Activated T-helper 9 cell treated with anti-CD3 and anti-CD28 coated beads, Interleukin-2, amount 50 U/mL, for 16 hours (primary cell): ENCODE measurements at regions not wholly inside any gene's neighbourhood (a gene's known extent, or its start where the extent isn't known, plus 50 kb on each side); places are given as distances from the start of the nearest gene placed in this dataset.
"Not testable (repeated sequence)": the region's sequence is repeated elsewhere in the genome, so short reads cannot be mapped to it uniquely, and the experiment has no call there.

Experiments used
- DNase-seq: peaks from one replicate; pipeline ENCODE4 v3.0.0-alpha.2; 2020; ENCODE audit warnings: low read depth

- no peak for DNase-seq
These were observed 159.4 kb upstream of the CITED2 start for GRCh38 chr6:139533573-139534471.

- no peak for DNase-seq
These were observed 158.7 kb upstream of the CITED2 start for GRCh38 chr6:139533171-139533570.

GRCh38 chr6:139531148-139532115, 157.0 kb upstream of the CITED2 start:
- peak; percentile 28 for DNase-seq

- no peak for DNase-seq
These were observed 156.1 kb upstream of the CITED2 start for GRCh38 chr6:139530561-139530960.

GRCh38 chr6:139529420-139529819, 155.0 kb upstream of the CITED2 start:
- no peak for DNase-seq

GRCh38 chr6:139528471-139528870, 154.0 kb upstream of the CITED2 start:
- no peak for DNase-seq

GRCh38 chr6:139525415-139525814, 151.0 kb upstream of the CITED2 start:
- DNase-seq = no peak

GRCh38 chr6:139523986-139524385, 149.5 kb upstream of the CITED2 start:
- no peak for DNase-seq

- DNase-seq = no peak
These were observed 148.2 kb upstream of the CITED2 start for GRCh38 chr6:139522511-139523220.

- DNase-seq = no peak
These were observed 146.9 kb upstream of the CITED2 start for GRCh38 chr6:139521338-139521737.

- no peak for DNase-seq
These were observed 145.9 kb upstream of the CITED2 start for GRCh38 chr6:139520321-139520768.

GRCh38 chr6:139519571-139520031, 145.2 kb upstream of the CITED2 start:
- no peak for DNase-seq

GRCh38 chr6:139519097-139519496, 144.6 kb upstream of the CITED2 start:
- no peak for DNase-seq

GRCh38 chr6:139518556-139519091, 144.2 kb upstream of the CITED2 start:
- no peak for DNase-seq

GRCh38 chr6:139517998-139518555, 143.6 kb upstream of the CITED2 start:
- DNase-seq = not testable (repeated sequence)

GRCh38 chr6:139515511-139515910, 141.1 kb upstream of the CITED2 start:
- DNase-seq = no peak

- DNase-seq = no peak
These were observed 140.4 kb upstream of the CITED2 start for GRCh38 chr6:139514819-139515218.

GRCh38 chr6:139510040-139510790, 135.8 kb upstream of the CITED2 start:
- no peak for DNase-seq

- DNase-seq = no peak
These were observed 134.7 kb upstream of the CITED2 start for GRCh38 chr6:139509167-139509566.

- no peak for DNase-seq
These were observed 134.1 kb upstream of the CITED2 start for GRCh38 chr6:139508576-139508975.

- no peak for DNase-seq
These were observed 133.6 kb upstream of the CITED2 start for GRCh38 chr6:139508023-139508422.
